Fibroblast of skin of scalp (primary cell): ENCODE measurements at regions not wholly inside any gene's neighbourhood (a gene's known extent, or its start where the extent isn't known, plus 50 kb on each side); places are given as distances from the start of the nearest gene placed in this dataset.
"Not testable (repeated sequence)": the region's sequence is repeated elsewhere in the genome, so short reads cannot be mapped to it uniquely, and the experiment has no call there.

Experiments
- DNase-seq: peaks from one replicate; pipeline ENCODE4 v3.0.0-alpha.2; 2013

DNA sequence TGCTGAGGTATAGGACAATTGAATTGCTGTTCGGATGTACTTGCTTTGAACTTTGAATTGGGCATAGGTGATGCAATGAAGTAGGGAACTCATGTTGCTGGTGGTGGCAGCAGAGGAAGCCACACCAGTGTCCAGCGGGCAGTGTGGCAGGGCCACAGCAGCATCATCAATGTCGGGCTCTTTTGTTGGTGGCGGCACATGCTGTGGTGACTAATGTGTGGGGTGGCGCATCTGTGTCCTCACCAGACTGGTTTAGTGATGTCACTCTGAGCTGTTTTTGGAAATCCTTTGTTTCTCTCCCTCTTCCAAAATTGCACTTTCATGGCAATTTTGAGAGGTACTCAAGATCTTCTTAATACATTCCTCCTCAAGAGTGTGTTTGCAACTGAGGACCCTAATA, 187.6 kb downstream of the ETNK1 start:
- no peak for DNase-seq

DNA sequence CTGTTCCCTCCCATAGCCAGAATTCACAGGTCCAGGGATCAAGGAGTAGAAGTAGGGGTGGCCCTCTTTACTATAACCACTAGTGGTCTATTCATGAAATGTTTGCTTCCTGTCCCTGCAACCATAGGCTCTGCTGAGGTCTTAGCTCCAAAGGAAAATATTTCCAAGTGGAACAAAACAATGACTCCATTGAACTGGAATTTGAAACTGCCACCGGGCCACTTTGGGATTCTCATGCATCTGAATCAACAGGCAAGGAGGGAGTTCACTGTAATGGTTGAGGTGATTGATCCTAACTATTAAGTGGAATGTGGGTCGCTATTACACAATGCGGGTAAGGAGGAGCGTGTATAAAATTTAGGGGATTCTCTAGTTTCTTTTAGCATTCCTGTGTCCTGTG, 197.0 kb downstream of the ETNK1 start:
- peak; percentile 9 for DNase-seq

DNA sequence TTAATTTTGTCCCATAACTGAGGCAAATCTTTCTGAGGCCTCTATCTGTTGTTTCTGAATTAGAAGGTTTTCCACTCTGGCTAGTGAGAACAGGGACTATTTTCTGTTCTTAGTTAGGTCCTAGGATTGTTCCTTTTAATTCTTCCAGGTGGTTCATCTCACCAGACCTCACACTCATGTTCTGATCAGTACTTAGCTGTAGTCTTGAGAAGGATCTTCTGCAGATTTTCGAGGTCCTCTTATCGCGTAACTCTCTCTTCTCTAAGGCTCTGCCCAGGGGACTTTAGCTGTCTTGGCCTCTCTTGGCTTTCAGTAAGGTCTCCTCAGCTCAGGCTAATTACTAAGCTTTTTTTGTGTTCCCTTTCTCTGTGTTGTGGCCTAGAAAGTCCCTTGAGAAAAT, 201.1 kb downstream of the ETNK1 start:
- DNase-seq, result no peak

DNA sequence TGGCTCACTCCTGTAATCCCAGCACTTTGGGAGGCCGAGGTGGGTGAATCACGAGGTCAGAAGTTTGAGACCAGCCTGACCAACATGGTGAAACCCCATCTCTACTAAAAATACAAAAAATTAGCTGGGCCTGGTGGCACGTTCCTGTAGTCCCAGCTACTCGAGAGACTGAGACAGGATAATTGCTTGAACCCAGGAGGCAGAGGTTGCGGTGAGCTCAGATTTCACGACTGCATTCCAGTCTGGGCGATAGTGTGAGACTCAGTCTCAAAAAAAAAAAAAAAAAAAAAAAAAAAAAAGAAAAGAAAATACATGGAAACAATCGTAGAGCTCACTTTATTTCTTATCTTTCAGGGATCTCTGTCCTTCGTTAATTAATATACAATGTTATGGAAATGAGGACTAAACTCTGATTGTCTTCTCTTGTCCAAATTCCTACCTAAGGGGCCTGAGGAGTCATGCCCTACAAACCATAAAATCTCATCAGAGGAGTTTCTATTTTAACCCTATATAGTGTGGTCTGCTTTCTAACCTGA, 201.5 kb downstream of the ETNK1 start:
- DNase-seq, result not testable (repeated sequence)

DNA sequence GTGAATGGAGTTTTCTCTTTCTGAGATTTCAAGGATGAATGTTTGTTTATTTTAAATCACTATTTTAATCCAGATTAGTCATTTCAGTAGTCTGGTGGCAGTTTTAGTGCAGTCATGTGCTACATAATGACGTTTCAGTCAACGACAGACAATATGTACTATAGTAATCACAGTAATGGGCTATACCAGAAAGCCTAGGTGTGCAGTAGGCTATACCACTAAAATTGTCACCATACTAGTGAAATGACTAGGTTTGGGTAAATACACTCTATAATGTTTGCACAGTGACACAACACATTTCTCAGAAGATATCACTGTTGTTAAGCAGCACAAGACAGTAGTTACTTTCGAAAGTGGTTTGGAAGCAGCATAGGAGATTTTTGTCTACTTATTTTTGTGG, 203.1 kb downstream of the ETNK1 start:
- no peak for DNase-seq

DNA sequence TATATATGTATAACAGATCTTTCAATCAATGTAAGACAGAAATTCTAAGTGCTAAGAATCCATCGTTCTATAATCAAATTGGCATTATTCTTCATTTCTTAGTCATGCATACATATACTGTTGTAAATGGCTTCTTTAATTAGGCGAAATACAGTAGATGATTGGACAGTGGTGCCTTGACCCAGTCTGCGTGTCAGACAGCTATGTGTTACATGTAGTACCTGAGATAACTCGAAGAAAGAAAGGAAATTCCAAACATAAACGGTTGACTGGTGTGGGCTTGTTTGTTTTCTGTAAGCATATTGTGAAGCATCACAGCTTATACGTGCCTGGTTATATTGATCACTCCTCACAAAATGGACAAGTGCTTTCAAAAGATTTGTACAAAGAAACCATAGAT, 210.5 kb downstream of the ETNK1 start:
- no peak for DNase-seq

DNA sequence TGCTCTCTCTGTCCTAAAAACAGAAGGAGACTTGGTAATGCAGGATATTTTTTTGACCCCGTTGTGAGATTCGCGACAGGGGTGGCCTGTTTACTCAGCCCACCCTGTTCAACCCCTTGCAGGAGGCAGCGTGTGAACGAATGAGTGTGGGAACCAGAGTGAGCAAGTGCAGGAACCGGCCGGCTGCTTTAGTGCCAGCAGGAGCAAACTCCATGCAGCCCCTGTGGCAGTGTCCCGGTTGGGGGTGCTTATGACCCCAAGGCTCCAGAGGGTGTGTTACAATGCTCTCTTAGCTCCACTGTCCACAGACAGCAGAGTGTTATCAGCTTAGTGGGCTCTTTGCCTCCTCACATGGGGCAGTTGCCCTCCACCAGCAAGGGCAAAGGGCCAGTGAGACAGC, 225.2 kb downstream of the ETNK1 start:
- DNase-seq, result no peak

DNA sequence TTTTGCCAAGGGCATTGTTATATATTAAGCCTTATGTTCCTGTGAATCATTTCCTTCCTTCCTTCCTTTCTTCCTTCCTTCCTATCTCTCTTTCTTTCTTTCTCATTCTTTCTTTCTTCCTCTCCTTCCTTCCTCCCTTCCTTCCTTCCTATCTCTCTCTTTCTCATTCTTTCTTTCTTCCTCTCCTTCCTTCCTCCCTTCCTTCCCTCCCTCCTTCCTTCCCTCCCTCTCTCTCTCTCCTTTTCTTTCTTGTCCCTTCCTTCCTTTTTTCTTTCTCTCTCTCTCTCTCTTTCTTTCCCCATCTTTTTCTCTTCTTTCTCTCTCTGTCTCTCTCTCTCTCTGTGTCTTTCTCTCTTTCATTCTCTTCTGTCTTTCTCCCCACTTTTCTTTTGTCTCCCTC, 226.6 kb downstream of the ETNK1 start:
- DNase-seq, result no peak

DNA sequence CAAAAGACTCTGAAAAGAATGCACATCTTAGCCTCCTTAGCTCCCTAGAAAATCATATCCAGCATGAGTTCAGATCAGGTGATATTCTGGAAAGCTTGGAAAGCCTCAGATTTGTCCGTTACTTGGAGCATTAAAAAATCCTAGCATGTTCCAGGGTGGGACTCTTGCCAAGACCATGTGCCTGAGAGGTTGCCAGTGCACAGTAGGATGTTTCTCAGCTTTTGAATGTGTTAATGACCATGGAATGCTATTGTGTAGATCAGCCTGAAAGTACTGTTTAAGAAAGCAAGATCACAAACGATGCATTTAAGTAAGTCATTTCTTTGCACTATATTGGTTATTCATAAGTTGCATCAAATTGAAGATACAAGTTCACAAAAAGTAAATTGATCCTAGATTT, 230.5 kb downstream of the ETNK1 start:
- DNase-seq, result no peak

DNA sequence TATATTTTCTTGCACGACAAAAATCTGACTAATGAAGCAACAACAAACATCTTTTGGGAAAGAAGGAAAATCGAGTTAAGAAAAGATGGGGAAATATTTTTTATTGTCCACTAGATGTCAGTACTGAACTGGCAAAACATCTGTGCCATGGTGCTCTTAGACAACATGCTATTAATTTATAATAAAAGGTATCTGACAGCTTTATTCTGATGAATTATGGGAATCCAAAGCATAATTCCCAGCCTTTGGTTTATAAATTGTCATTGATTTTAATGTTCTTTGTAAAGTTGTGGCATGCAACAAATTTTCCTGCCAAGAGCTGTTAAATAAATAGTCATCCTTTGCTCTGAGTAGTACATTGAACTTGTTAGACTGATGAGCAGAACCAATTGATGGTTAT, 231.2 kb downstream of the ETNK1 start:
- DNase-seq, result peak; percentile 34

DNA sequence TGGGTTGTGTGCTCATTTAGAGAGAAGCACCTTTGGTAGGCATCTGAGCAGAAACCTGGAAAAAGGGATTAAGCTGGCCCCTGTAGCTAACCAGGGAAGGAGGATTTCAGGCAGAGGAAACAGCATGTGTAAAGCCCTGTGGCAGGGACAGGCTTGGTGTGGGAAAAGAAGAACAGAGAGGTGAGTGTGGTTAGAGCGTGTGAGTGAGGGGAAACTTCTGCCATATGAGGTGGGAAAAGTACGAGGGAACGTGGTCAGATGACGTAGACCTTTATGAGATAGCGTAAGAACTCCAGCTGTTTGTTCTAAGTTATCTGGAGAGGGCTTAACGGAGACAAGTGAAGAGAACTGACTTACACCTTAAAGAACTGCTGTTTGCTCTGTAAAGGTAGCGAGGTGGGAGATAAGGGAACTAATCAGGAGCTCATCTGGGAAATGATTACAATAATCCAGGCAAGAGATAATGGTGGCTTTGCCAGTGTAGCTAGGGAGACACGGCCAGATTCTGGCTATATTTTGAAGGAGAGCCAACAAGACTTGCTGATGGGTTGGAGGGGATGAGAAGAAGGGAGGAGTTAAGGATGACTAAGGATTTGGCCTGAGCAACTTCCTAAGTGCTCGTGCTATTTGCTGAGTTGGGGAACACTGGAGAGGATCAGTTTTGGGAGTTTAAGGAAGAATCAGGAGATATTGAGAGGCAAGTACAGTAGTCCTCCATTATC, 234.0 kb downstream of the ETNK1 start:
- peak; percentile 1 for DNase-seq

DNA sequence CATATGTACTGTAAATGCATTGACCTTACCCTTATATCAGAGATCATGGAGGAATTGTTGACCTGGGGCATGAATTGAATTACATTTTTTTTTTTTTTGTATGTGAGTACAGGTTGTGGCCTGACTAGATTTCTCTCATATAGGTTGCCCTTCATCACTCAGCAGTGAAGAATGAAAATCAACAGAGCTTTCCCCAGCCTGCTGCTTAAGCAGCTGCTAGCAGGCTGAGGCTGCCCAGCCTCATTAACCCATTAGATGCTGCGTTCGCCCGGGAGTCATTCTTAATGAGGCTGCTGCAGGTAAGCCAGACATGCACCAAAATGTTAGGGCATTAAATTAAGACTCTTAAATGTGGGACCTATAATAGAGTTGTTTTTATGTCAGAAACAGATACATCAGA, 236.0 kb downstream of the ETNK1 start:
- DNase-seq, result no peak

DNA sequence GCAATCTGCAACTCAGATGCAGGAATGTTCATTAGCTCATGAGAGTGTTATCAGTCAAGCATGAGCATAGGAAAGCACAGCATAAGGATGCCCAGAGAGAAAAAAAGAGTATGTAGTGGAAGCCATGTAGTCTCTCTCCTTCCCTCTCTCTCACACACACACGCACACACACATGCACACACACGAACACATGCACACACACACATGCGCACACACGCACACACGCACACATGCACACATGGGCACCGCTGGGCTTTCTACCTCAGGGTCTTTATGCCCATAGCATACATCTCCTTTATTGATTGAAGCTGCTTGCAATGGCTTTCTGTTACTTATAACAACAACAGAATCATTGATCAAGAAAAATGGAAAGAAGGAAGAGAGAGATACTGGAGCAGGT, 240.9 kb downstream of the ETNK1 start:
- no peak for DNase-seq

DNA sequence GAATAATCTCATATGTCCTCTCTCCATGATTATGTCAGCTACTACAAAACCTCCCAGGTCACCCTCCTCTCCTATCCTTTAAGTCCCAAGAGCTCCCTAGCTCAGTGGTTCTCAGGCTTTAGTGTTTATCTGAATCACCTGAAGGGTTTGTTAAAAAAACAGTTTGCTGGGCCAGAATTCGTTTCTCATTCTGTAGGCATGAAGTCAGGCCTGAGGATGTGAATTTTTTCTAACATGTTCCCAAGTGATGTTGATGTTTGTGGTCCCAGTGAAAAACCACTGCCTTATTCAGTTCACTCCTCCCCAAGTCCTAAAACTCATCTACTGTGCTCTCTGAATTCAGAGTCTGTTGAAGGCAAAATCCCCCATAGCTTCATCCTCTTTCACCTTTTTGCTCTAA, 241.4 kb downstream of the ETNK1 start:
- DNase-seq, result no peak

DNA sequence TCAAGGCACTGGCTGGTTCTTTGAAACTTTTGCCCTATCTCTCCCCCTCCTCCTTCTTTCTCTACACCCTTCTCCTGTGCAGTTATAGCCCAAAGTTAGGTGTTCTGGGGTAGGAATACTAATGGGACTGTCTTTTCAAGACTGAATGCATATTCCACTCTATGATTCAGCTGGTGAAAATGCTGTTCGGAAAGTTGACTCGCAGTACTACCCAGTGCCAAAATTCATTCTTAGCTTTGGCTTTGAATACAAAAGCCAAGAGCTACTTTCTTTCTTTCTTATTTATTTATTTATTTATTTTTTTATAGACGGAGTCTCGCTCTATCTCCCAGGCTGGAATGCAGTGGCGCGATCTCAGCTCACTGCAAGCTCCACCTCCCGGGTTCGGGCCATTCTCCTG, 249.2 kb downstream of the ETNK1 start:
- DNase-seq, result no peak

DNA sequence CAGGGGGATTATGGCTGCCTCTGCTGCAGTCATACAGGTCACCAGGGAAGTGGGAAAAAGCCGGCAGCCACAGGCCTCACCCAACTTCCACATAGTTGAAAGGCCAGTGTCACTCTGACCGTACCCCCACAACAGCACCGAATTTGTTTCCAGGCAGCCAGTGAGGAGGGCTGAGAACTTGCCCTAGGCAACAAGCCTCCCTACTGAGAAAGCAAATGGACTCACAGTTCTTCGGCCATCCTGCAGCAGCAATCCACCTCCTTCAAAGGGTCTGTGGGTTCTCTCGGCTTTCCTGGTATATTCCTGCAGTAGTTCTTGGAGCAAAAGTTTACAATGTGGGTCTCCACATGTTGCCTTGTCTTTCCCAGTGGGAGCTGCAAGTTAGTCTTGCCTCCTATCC, 251.3 kb downstream of the ETNK1 start:
- no peak for DNase-seq

DNA sequence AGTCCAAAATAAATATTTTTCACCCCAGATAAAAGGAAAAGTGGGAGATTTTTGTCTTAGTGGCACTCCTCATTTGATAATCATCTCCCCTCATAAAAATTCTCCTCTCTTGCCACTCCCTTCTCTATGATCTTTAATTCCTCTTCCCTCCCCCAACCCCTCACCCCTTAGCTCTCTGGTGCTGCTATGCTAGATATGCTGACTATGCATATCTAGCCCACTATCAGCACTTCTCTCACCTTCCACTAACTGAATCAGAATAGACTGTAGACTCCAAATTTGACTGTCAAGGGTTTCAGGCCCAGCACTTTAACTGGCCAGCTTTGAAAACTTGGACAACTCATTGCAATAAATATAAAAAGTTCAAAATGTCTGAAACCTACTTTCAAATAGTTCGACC, 254.2 kb downstream of the ETNK1 start:
- no peak for DNase-seq

DNA sequence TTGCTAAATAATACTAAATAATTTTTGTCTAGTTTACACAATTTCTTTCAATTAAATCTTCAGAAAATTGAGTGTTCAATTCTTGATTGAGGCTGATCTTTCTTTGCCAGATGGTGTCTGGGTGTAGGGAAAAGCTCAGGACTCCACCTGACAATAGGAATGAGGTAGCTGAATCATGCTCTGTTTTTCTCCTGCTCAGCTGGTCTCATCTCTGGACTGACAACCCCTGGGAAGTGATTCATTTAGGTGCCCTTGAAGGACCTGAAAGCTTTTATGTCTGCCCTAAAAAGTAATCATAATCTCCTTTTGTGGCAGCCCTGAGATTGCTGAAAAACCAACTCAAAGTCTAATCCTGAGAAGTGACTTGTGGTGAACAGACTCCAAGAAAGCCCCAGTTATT, 255.4 kb downstream of the ETNK1 start:
- no peak for DNase-seq

DNA sequence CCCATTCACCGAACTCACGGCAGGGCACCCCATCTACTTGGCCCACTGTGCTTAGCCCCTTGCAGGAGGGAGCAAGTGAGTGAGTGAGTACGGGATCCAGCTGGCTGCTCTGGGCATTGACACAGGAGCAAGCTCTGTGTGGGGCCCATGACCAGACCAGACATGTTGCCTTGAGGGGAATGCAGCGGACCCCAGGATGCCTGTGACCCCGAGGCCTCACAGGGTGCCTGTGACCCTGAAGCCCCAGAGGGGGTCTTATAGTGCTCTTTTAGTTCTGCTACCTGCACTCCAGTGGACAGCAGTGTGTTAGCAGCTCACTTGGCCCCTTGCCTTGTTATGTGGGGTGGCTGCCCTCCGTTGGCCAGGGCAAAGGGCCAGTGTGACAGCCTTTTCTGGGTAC, 255.8 kb downstream of the ETNK1 start:
- no peak for DNase-seq

DNA sequence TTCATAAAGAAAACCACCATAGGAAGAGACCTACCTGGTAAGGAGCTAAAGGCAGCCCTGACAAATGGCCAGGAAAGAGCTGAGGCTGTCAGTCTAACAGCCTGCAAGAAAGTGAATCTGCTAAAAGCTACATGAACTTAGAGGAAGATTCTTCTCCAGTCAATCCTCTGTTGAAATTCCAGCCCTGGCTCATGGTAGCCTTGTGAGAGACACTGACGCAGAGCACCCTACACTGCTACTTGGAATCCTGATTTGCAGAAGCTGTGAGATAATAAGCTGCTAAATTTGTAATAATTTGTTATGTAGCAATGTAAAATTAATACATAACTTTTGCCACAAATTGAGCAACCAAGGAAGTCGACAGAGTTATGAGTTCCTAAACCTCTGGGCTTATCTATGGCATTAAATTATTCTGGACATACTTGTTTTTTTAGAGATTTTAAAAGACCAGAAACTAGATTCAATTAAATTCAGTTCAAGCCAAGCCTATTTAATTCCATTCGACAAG, 257.0 kb downstream of the ETNK1 start:
- no peak for DNase-seq

DNA sequence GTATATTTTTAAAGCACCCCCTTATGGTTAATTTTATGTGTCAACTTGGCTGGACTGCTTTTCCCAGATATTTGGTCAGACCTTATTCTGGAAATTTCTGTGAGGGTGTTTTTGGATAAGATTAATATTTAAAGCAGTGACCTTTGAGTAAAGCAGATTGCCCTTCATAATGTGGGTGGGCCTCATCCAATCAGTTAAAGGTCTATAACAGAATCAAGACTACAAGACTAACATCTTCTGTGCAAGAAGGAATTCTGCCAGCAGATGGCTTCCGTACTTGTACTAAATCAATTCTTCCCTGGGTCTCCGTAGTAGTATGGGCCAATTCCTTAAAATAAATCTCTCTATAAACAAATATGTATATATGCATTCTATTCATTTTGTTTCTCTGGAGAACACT, 257.6 kb downstream of the ETNK1 start:
- no peak for DNase-seq

DNA sequence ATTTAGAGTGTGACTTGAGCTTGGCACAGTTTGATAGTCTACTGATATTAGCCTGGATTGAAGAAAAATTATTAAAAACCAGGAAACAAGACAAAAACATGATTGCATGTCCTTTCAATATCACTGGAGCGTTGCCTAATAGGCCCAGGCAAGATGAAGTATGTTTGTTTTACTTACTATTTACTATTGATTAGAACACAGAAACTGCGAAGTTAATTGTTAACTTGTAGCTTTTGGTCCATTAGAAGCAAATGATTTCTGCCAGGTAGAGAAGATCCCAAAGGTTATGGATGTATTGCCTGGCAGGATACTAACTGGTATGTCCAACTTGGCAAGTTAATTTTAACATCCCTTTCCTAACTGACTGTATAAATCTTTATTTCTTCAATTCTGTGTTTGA, 268.9 kb downstream of the ETNK1 start:
- no peak for DNase-seq

DNA sequence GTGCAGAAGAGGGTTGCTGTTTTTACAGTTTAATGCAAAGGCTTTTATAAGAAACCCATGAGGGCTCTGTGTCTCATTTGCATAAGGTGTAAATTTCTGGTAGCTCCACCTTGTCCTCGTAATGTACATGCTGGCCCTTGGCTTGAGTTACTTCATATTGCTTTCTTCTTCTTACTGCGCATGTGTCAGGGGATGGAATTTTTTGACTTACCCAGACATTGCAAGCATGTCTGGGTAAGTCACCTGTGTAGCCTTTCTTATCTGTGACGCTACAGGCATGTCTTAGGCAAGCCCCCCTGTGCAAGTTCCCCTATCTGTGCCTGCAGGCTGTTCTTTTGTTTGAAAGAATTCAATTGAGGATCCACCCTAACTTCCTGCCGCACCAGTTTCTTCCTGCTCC, 274.2 kb downstream of the ETNK1 start:
- no peak for DNase-seq

DNA sequence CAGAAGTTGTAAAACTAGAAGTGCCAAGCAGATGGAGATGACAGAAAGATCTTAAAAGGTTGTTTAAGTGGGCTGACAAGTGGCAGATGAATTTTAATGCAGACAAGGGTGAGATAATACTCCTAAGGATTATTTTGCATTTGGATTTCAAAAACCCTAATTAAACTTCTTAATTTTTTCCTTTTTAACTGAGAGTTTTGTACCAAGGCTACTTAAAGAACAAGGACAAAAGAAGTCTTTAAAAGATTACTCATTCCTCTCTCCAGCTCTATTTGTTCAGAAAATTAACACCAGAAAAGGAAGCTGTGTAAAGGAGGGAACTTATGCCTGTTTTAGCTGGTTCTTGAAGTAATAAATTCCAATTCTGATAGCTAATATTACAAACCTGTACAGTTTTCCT, 275.4 kb downstream of the ETNK1 start:
- no peak for DNase-seq

DNA sequence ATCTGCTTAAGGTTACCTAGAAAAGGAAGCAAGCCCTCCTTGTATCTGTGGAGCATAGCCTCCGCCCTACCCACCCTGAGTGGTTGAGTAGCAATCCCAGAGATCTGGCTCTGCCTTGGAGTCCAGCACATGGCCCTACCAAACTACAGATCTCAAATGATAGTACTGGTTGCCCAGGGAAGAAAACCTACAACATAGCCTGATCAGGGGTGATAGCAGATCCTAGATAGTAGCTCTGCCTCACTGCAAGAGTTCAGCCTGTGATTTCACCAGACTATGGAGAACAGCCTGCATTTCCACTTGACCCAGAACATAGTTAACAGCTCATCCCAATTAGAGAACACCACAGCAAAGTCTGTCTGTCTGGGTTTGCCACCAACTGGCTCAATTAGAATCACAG, 279.5 kb downstream of the ETNK1 start:
- DNase-seq, result no peak
